ENCODE measurements at regions not wholly inside any gene's neighbourhood (a gene's known extent, or its start where the extent isn't known, plus 50 kb on each side); places are given as distances from the start of the nearest gene placed in this dataset.

DNA sequence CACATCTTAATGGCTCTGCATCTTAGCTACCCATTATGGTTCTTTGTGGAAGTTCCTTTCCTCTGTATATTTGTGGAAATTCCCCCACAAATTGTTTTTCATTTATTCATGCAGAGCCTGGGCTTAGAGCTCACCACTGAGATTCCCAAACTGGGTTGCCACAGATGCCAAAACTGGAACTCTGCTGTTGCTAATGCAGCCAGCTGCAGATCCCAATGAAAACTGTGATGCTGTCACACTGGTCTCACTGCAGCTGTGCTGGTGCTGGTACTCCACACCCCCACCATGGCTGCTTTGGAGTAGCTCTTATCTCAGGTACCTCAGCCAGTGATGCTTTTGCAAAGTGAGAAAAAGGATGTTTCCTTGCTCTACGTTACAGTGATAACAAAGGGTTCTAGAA, 87.7 kb downstream of the DCK start:
- no peak for DNase-seq

DNA sequence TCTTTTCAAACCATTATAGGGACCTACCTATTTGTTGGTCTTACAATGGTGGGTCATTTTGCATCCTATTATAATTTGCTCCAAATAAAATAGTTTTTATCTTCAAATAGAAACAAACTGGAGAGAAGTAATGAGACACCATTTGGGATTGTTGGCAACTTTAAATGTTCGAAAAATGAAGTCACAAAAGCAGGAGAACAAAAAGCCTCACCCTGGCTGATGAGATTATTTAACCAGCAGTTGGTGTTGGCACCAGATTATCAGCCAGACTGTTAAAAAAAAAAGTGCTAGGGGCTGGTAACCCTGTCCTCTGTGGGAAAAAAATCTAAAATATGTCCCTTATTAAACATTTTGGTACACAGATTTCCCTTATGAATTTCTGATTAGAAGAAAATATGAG, 100.3 kb downstream of the DCK start:
- DNase-seq: no peak

DNA sequence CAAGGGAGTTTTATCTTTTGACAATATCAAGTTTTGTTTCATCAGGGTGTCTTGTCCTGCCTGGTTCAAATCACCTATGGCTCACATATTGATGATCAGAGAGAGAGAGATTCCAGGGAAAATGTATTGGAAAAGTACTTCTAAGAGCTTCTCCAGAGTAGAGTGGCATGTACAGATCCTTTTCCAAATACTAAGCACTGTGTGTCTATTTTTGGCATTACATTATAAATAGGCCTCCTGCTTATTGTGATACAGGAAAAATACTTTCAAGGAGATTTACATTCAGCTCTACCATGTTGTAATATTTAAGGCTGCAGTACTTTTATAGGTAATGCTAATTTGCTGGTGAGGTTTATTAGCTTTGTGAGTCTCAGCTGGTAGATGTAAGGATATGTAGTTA, 100.8 kb downstream of the DCK start:
- DNase-seq: no peak

DNA sequence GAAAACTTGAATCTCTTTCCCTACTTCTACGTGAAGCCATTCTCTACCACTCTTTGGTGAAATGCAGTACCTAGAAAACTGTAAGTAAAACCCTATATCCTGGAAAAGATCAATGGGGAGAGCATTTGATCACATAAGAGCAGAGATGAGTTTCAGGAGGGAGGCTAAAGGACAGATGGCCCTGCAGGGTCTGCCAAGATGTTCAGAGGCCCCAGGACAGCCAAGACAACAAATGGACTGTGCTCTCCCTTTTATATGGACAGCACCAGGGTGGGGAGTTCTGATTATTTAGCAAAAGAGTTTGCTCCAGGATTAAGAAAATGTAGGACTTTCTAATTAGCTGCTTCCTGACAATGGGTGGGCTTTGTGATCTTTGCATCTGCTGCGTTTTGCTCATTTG, 101.7 kb downstream of the DCK start:
- no peak for DNase-seq

DNA sequence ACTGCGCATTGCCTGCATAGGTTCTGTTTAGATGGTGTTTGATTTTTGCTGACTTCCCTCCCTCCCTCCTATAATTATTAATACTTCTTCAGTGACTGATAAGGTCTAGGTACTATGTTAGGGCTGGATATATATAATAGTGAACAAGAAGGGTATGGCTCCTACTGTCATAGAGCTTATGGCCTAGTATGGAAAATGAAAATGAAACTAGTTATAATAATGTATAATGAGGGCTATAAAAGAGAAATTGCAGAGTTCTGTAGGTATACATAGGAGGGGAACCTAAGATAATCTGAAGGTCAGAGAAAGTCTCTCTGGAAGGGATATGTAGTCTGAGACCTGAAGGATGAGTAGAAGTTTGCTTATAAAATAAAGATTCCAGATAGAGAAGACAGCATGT, 102.1 kb downstream of the DCK start:
- DNase-seq: peak; percentile 21

DNA sequence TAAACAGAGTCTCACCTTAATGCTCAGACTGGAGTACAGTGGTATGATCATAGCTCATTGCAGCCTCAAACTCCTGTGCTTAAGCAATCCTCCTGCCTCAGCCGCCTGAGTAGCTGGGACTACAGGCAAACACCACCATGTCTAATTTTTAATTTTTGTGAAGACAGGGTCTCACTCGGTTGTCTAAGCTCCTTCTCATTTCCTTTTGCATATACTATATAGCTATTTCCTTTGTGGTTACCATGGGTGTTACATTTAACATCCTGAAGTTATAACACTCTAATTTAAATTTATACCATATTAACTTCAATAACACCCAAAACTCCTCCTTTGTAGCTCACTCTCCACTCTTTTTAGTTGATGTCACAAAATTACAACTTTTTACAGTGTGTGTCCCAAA, 114.3 kb downstream of the DCK start:
- peak; percentile 55 for DNase-seq

DNA sequence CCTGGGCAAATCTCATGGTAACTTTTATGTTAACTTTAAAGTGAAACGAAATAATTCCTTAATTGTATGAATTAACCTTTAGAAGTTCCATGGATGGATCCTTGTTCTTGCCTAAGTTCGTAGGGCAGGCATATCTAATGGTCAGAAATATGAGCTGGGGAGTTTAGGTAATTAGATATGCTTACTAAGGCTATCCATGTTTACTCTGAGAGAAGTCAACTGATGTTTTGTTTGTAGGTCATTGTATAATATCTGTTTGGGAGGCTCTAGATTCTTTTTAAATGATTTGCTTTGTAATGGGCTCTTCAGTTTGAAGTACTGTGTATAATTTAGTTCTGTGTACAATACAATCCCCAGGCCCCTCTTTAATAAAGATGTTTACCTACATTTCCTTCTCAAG, 117.0 kb downstream of the DCK start:
- no peak for DNase-seq

DNA sequence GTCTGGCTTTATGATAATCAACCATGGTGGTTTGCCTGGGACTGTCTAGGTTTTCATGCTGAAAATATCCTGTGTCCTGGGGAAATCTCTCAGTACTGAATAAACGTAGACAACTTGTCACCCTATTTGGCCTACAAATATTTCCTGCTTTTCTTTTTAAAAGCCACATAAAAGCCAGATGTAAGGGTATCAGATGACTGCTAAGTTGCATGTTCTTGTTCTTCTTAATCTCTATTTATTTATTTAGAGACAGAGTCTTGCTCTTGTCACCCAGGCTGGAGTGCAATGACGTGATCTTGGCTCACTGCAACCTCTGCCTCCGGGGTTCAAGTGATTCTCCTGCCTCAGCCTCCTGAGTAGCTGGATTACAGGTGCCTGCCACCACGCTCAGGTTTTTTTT, 117.7 kb downstream of the DCK start:
- peak; percentile 58 for DNase-seq

DNA sequence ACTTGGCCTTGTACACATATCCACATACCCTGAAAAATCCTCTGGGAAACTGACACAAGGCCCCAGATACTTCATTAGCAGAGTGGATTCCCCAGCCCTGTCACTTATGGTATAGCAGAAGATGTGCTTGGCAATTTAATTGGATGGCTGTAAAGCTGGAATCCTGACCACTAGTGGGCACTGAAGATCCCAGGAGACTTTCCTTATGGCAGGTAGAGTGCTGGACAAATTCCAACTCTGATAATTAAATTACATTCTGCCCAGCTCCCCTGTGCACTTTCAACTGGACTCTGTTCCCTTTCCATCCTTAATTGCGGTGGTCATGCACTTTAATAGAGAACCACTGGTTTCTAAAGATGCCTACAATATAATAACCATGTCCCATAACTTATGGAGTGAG, 119.8 kb downstream of the DCK start:
- DNase-seq: no peak

DNA sequence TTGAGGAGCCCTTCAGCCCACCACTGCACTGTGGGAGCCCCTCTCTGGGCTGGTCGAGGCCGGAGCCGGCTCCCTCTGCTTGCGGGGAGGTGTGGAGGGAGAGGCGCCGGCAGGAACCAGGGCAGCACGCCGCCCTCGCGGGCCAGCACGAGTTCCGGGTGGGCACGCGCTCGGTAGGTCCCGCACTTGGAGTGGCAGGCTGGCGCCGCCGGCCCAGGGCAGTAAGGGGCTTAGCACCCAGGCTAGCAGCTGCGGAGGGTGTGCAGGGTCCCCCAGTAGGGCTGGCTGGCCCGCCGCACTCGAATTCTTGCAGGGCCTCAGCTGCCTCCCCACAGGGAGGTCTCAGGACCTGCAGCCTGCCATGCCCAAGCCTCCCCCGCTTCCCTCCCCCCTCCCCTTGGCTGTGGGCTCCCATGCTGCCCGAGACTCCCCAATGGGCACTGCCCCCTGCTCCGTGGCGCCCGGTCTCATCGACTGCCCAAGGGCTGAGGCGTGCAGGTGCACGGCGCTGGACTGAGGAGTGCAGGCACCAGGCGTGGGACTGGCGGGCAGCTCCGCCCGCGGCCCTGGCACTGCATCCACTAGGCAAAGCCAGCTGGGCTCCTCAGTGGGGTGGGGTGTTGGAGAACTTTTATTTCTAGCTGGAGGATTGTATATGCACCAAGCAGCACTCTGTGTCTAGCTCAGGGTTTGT, 127.5 kb downstream of the DCK start:
- no peak for DNase-seq

DNA sequence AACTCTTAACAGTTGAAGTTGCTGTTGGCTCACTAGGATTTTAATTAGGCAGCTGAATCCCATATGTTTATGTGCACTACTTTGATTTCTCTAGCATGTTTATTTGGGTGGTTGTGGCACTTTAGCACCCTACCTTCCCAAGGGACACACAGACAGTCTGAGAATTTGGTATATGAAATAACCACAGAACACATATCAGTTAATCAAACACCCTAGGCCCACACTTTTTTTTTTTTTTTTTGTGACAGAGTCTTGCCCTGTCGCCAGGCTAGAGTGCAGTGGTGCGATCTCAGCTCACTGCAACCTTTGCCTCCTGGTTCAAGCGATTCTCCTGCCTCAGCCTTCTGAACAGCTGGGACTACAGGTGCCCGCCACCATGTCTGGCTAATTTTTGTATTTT, 130.5 kb downstream of the DCK start:
- DNase-seq: no peak

DNA sequence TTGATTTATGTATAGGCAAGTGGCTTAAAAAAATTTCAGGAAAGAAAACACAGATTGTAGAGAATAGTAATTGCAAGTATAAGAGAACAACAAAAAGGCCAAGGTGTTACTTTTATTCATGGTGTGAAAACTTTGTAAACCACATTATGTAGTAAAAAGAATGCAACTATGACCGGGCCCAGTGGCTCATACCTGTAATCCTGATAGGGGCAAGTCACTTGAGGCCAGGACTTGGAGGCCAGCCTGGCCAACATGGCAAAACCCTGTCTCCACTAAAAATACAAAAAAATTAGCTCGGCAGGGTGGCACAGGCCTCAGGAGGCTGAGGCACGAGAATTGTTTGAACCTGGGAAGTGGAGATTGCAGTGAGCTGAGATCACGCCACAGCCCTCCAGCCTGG, 131.7 kb downstream of the DCK start:
- no peak for DNase-seq

DNA sequence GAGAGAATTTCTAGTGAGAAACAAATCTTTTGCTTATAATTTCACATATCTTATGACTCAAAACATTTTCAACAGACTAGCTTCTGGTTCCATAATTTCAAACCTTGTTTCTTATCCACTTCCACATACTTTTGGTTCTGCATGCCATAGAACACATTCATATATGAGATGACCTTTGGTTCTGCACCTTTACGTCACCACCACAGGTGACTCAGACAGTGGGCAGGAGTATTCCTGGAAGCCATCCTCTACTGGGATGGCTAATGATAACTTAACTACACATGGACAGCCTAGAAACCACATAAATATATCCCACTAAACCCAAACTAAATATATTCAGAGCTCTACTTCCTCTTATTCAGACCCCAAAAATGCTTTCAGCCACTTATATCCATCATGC, 133.3 kb downstream of the DCK start:
- no peak for DNase-seq

DNA sequence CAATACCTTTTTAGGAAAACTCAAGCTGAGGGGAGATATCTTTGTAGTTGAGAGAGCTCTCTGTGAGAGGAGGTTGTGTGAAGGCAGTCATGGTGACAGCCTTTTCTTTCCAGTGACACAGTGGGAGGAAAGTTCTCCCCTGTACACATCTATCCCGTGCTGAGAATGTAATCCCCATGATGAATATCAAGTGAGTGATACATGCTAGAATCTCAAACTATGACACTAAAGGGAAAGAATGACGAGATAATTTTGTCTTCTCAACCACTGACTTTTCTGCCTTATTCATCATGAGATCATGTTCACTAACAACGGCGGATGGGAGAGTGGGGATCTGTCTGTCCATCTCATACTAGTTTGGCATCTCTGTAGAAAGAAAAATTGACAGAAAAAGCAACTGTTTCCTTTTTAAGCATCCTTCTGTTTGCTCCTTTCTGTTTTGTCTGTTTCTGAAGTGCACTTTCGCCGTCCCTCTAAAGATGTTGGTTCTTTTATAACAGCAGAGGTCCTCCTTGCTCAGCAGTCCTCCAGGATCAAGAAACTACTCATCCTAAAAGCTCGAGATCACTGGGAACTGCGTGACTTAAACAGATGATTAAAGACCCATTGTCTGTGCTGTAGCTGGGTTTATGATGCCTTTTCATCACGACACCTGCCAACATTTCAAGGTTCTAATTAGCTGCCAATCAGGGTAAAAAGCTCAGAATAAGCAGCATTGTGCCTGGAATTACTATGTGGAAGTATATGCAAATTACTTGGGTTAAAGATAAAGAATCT, 137.6 kb downstream of the DCK start:
- DNase-seq: no peak

DNA sequence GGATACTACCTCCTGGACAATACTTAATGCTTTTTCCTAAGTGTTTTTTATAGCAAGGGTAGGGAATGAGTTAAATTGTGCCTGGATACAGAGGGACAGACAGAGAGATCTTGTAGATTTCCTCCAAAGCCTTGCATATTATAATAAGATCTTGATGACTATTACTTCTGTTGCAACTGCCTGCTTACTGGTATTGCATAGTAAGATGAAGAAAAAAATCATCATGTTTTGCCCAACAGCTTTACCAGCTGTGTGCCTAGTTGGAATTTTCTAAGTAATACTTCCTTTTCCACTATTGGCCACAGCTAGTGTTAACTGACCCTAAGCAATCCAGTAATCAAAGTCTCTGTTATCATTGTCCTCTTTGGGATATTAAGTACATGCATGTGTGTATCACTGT, 139.0 kb downstream of the DCK start:
- no peak for DNase-seq

DNA sequence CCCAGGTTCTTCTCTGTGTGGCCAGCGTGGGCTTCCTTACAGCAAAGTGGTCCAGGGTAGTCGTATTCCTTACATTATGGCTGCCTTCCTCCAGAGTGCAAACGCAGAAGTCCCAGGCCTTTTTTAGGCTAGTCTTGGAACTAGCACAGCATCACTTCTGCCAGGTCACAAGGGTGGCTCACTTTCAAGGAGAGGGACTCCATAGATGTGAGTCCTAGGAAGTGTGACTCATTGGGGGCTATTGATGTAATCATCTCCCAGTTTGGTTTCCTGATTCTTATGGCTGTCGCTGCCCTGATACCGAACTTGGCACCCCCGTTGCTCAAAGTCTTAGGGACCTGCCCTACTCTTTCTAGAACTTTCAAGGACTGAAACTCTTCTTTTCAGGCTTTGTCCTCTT, 140.0 kb downstream of the DCK start:
- DNase-seq: no peak

DNA sequence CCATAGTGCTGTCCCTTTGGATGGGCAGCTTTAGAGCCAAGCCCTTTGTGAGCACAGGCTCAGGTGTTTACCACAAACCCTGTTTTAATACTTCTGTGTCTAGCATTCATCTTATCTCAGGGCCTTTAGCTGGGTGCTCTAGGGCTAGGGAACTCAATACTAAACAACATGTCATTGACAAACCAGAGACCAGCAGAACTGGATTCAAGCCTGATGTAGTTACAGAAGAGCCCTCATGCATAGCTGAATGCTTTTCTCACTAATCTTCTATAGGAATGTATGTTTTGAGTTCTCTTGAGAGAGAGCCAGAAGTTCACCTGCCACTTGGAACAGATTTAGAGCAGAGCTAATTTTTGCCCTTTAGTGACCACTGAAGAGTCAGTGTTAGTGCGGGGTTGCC, 142.6 kb downstream of the DCK start:
- DNase-seq: no peak

DNA sequence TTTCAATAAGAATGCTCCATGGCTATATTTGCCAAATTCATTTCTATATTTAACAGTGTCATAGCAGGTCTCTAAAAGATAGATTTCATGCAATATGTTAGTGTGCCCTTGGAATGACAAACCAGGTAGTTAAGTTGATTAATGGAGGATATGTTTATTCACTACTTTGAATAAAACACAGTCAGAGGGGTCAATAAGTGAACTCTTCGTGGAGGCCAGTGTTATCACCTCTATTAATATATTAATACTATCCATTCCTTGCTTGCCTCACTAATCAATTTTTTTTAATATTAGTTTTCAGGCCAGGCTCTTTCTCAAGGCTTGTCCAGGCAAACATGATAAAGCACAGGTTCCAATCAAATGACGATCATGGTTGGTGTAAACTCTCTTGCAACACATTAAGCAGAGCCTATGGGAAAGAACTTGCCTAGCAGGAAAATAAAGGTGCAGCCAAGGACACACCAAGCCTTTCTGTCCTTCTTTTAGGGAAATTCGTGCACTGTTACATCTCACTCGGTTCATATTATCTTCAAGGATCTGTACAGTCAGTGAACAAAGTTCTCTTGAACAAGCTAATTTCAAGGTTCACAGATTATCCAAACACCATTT, 144.7 kb downstream of the DCK start:
- DNase-seq: no peak

DNA sequence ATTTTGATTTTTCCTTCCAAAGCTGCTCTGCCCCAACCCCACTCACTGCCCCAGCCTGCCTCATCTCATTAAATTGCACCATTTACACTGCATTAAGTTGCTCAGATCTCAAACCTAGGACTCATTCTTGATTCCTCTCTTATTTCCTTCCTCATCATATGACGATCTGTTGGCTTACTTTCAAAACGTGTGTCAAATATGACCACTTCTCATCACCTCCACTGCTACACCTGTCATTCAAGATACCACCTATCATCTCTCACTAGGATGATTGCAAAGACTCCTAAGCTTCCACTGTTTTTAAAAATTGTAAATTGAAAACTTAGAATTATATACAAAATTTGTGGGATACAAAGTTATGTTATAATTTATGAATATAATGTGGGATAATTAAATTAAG, 147.1 kb downstream of the DCK start:
- DNase-seq: no peak

DNA sequence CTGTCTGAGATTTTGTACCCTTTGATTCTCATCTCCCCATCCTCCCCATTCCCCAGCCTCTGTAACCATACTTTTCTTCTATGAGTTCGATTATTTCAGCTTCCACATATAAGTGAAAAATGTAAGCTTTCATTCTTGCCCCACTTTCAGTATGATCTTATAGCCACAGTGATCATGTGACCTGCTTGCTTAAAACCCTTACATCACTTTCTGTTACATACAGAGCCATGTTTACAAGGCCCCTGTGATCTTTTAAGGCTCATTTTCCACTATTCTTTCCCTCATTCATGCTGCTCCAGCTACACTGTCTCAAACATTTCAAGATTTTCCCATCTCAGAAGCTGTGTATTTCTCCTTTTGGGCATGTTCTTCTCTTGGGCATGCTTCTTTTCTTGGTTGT, 147.7 kb downstream of the DCK start:
- DNase-seq: no peak

DNA sequence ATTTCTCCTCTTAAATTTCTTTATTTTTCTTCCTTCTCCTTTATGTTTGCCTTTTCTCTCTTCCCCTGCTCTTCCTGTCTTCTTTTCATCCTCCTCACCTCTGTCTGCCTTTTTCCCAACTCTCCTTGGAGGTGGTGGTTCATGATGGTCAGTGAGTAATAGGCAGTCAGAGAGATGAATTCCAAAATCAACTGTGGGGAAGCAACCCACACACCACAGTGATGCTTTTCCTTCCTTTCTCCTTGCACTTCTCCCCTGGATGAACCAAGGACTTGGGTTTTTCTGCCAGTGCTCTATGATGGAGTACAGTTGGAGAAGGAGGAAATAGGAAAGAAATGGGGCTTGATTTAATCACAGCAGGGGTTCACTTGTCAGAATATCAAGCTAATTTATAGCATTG, 153.8 kb downstream of the DCK start:
- no peak for DNase-seq

DNA sequence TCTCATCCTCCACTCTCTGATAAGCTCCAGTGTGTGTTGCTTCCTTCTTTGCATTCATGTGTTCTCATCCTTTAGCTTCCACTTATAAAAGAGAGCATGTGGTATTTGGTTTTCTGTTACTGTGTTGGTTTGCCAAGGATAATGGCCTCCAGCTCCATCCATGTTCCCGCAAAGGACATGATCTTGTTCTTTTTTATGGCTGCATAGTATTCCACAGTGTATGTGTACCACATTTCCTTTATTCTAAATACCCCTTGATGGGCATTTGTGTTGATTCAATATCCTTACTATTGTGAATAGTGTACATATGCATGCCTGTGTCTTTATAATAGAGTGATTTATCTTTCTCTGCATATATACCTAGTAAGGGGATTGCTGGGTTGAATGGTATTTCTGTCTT, 155.1 kb downstream of the DCK start:
- DNase-seq: no peak

DNA sequence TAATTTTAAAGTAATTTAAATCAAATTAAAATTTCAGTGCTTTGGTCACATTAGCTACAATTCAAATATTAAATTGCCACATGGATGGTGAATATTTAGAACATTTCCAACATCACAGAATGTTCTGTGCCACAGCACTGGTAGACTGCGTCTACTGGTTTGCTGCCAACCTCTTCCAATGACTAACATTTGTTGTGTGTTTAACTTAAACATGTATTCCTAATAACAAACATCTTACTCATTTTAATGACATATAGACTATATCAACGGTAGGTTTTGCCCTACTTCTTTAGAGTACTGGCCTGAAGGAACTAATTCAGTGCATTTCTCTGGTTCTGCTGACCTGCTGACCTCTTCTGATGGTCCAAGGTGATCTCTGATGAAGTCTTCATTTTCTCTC, 157.6 kb downstream of the DCK start:
- DNase-seq: no peak

DNA sequence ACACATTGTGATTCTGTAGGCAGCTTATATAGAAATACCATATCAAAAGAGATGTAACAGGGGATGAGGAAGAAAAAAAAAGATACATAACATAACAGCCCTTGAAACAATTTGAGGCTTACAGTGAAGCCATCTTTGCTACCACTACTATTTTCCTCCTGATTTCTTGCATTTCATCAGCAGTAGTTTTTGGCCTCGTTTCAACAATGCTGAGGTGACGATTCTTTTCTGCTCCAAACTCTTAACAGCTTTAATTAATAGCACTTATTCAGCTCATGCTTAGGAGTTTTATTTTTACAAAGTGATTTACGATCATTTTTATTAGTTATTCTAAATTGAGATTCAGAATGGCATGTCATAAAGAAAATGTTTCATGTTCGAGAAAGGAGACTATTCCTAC, 163.2 kb downstream of the DCK start:
- DNase-seq: no peak

DNA sequence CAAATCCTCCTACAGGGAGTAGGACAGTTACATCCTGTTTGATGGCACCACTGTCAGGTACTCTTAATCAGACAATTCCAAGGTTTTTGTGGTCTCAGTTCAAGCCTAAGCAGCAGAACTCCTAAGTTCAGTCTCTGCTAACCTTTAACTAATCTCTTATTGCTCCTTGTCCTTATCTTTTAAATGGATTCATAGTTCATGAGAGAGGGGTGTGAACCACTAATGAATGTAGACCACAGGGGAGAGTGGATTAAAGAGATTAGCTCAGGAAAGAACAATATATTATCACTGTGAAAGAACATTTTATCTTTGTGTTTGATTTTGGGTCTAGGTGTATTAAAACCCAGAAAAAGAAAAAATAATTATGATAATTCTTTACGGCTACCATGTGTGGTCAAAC, 168.9 kb downstream of the DCK start:
- DNase-seq: no peak
